AG04450 (cell line): ENCODE measurements at regions not wholly inside any gene's neighbourhood (a gene's known extent, or its start where the extent isn't known, plus 50 kb on each side); places are given as distances from the start of the nearest gene placed in this dataset.

Experiments
- CTCF ChIA-PET: fragments of 300-600, 350-600 bp; formaldehyde crosslinking; extraction: SDS; loops from one replicate; lab custom pipeline; 2022; ENCODE audit warnings: antibody characterized with exemption, inconsistent platforms; lab: Charles Lee
- POLR2A ChIA-PET: fragments of 350-600 bp; formaldehyde crosslinking; extraction: SDS; loops from one replicate; lab custom pipeline; 2021; ENCODE audit warnings: antibody characterized with exemption, inconsistent platforms; lab: Yijun Ruan, JAX
- DNase-seq: peaks from one replicate; pipeline ENCODE4 v3.0.0-alpha.2; 2011; ENCODE audit warnings: low read depth, low spot score
- H3K27ac ChIP-seq: one replicate; pipeline ENCODE4 v1.5.1; 2012; ENCODE audit warnings: low read depth, low read length, control low read depth
- H3K27me3 ChIP-seq: one replicate; pipeline ENCODE4 v1.6.0; 2012; ENCODE audit warnings: low read length; ENCODE audit not compliant: control insufficient read depth, insufficient read depth
- H3K4me3 ChIP-seq: 2 replicates; pipeline ENCODE4 v1.5.1; 2011; ENCODE audit warnings: mild to moderate bottlenecking, low read depth, low read length, control low read depth
- H3K9me3 ChIP-seq: 2 replicates; pipeline ENCODE4 v1.5.1; 2012; ENCODE audit warnings: low read length; ENCODE audit not compliant: control insufficient read depth, insufficient read depth
- TF ChIP-seq, protein P1 (sequence below): IDR thresholded peaks from 2 replicates; pipeline ENCODE4 v1.5.1; 2011; ENCODE audit warnings: low read depth, low read length, control low read depth, inconsistent platforms

- POLR2A ChIA-PET: no interaction called here
- DNase-seq: no peak
- Histone ChIP-seq H3K9me3 (no peaks in the 10 kb centered on the region), H3K27ac (no peak overlapping the region), H3K4me3 (no peak overlapping the region), H3K27me3 (no peaks in the 10 kb centered on the region)
- TF ChIP-seq, protein P1, sequence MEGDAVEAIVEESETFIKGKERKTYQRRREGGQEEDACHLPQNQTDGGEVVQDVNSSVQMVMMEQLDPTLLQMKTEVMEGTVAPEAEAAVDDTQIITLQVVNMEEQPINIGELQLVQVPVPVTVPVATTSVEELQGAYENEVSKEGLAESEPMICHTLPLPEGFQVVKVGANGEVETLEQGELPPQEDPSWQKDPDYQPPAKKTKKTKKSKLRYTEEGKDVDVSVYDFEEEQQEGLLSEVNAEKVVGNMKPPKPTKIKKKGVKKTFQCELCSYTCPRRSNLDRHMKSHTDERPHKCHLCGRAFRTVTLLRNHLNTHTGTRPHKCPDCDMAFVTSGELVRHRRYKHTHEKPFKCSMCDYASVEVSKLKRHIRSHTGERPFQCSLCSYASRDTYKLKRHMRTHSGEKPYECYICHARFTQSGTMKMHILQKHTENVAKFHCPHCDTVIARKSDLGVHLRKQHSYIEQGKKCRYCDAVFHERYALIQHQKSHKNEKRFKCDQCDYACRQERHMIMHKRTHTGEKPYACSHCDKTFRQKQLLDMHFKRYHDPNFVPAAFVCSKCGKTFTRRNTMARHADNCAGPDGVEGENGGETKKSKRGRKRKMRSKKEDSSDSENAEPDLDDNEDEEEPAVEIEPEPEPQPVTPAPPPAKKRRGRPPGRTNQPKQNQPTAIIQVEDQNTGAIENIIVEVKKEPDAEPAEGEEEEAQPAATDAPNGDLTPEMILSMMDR: no peak
- CTCF ChIA-PET: no interaction called here
Measured at GRCh38 chr14:58733451-58734208, 95.9 kb downstream of the DACT1 start.

DNA sequence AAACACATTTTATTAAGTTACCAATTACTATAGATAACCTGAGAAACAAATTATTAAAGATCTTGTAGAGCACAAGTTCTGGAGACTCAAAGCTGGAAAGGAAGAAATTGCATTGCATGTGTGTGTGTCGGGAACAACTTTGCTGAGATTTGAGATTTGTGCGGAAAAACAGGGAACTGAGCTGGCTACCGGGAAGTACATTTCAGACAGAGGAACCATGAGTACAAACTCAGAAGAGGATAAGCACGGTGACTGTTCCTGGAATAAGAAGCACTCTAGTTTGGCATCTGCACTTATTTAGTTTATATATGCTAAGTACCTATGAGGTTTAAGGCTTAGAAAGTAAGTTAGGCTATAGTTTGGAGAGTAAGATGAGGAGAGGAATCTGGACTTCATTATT lies 97.8 kb downstream of the DACT1 start:
- H3K27me3 ChIP-seq: peaks cover under 1% of the 10 kb centered on the region
- TF ChIP-seq, protein P1: no peak
- no peak for DNase-seq
- no peak overlapping the region for H3K4me3 ChIP-seq
- no peaks in the 10 kb centered on the region for H3K9me3 ChIP-seq
- ChIA-PET CTCF (interaction anchor here (0.6 kb wide), 1 partner anchor 98 kb away, joined by 6 read pairs; no protein-coding TSS in a partner anchor), POLR2A (no interaction called here)
- no peak overlapping the region for H3K27ac ChIP-seq

DNA sequence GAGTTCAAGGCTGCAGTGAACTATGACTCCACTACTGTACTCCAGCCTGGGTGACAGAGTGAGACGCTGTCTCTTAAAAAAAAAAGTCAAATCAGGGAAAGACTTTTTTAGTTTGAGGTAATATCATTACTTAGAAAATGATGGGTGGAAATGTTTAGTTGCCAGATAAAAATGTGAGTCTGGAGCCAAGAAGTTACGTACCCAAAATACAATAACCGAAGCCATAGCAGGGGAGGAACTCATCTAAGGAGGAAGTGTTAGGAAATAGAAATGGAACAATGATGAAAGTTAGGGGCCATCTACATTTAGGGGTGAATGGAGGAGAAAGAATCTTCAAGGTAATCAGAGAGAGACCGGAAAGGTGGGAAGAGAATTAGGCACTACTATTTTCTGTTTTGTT lies 98.8 kb downstream of the DACT1 start:
- ChIA-PET CTCF (no interaction called here), POLR2A (no interaction called here)
- peaks cover 6% of the 10 kb centered on the region for H3K27me3 ChIP-seq
- TF ChIP-seq, protein P1: no peak
- H3K9me3 ChIP-seq: no peaks in the 10 kb centered on the region
- DNase-seq: no peak
- no peak overlapping the region for H3K27ac ChIP-seq
- H3K4me3 ChIP-seq: no peak overlapping the region

GRCh38 chr14:58737511-58737910 lies 99.7 kb downstream of the DACT1 start:
- TF ChIP-seq, protein P1: no peak
- ChIA-PET POLR2A (interaction anchor here (0.6 to 0.9 kb wide), 4 partner anchors 9 to 150 kb away, joined by 3 to 4 read pairs (median 4); no protein-coding TSS in a partner anchor), CTCF (interaction anchor here (0.9 kb wide), 1 partner anchor 95 kb away, joined by 3 read pairs; no protein-coding TSS in a partner anchor)
- no peak overlapping the region for H3K4me3 ChIP-seq
- H3K9me3 ChIP-seq: no peaks in the 10 kb centered on the region
- DNase-seq: no peak
- peaks cover 6% of the 10 kb centered on the region for H3K27me3 ChIP-seq
- H3K27ac ChIP-seq: no peak overlapping the region

DNA sequence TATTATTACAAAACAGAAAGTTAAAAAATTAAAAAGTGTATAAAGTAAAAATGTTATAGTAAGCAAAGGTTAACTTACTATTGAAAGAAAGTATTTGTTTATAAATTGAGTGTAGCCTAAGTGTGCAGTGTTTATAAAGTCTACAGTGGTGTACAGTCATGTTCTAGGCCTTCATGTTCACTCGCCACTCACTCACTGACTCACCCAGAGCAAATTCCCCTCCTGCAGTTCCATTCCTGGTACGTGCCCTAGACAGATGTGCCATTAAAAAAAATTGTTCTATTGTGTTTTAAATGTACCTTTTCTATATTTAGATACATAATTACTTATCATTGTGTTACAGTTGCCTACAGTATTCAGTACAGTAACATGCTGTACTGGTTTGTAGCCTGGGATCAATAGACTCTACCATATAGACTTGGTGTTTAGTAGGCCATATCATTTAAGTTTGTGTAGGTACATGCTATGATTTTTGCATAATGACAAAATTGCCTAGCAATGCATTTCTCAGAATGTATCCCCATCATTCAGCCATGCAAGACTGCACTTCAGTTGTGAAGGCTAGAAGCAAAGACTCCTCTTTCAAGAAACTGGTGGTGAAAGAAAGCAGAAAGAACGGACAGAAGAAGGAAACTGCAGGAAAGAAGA lies 100.6 kb downstream of the DACT1 start:
- TF ChIP-seq, protein P1: no peak
- CTCF ChIA-PET: interaction anchor here (0.9 kb wide), 1 partner anchor 96 kb away, joined by 3 read pairs; no protein-coding TSS in a partner anchor
- peak; percentile 78 for DNase-seq
- Histone ChIP-seq H3K4me3 (no peak overlapping the region), H3K27ac (no peak overlapping the region), H3K27me3 (peaks cover 11% of the 10 kb centered on the region), H3K9me3 (no peaks in the 10 kb centered on the region)
- POLR2A ChIA-PET: interaction anchor here (0.6 to 0.9 kb wide), 5 partner anchors 8 to 151 kb away, joined by 3 to 5 read pairs (median 4); no protein-coding TSS in a partner anchor
